Psoas muscle (tissue), 7 donors: ENCODE measurements at regions not wholly inside any gene's neighbourhood (a gene's known extent, or its start where the extent isn't known, plus 50 kb on each side); places are given as distances from the start of the nearest gene placed in this dataset.

ENCODE experiments used
- ATAC-seq, 4 donors: fragments of 200-7000 bp; cut with Tn5 transposase; one replicate each; pipeline ENCODE4 v1.9.1; 2020; ENCODE audit warnings: moderate library complexity in 3 of 4, mild to moderate bottlenecking in 2 of 4
- DNase-seq, 2 donors: peaks; one replicate each; pipeline ENCODE4 v3.0.0-alpha.2; 2020
- H3K27ac ChIP-seq: fragments of 200-600 bp; one replicate; pipeline ENCODE4 v1.8.0; 2022
- H3K27me3 ChIP-seq, 3 donors: fragments of 200-600 bp in 1 of 3; one replicate each; pipeline versions ENCODE4 v1.6.1 to v1.8.0; 2013 to 2022; ENCODE audit warnings: low read length in 2 of 3, mild to moderate bottlenecking in 2 of 3, moderate library complexity in 1 of 3; ENCODE audit not compliant: insufficient read depth in 3 of 3
- H3K36me3 ChIP-seq, 2 donors: fragments of 200-600 bp in 1 of 2; one replicate each; pipeline versions ENCODE4 v1.6.1 to v1.8.0; 2013 to 2022; ENCODE audit warnings: low read depth in 1 of 2, mild to moderate bottlenecking in 1 of 2, moderate library complexity in 1 of 2; ENCODE audit not compliant: insufficient read depth in 1 of 2
- H3K4me1 ChIP-seq: fragments of 200-600 bp; one replicate; pipeline ENCODE4 v1.8.0; 2022
- H3K4me3 ChIP-seq: fragments of 200-600 bp; one replicate; pipeline ENCODE4 v1.8.0; 2022; ENCODE audit warnings: mild to moderate bottlenecking
- H3K9me3 ChIP-seq: fragments of 200-600 bp; one replicate; pipeline ENCODE4 v1.8.0; 2022
- WGBS, 3 donors: extraction: QIAGEN DNeasy Blood & Tissue Kit; methylation state at CpG; one replicate each; pipeline versions ENCODE4 v1.1.6 to v1.1.7; 2013; 5-methylcytosine and 5-hydroxymethylcytosine counted together
- intact Hi-C, 2 donors: fragments of 100-400 bp; cut with DNase I; formaldehyde crosslinking; loops; one replicate each; pipeline versions ENCODE4 v1.11.0 to v1.14.2; 2022
- TF ChIP-seq, protein P1 (sequence below): fragments of 200-600 bp; IDR thresholded peaks from one replicate; pipeline ENCODE4 v1.8.0; 2022; ENCODE audit warnings: antibody characterized with exemption
- donor health status: healthy with polysubstance abuse.
- donor health status: DM: no; HTN: no; CAD: no; lungs with moderate emphysema.
- donor health status: Bipolar disorder and iron deficiency.
- donor health status: healthy.
- donor health status: DM: yes; HTN: yes; CAD: no.
- donor health status: DM: no; HTN: no; CAD: no.
- donor health status: DM: yes; HTN: yes; CAD: no.

DNA sequence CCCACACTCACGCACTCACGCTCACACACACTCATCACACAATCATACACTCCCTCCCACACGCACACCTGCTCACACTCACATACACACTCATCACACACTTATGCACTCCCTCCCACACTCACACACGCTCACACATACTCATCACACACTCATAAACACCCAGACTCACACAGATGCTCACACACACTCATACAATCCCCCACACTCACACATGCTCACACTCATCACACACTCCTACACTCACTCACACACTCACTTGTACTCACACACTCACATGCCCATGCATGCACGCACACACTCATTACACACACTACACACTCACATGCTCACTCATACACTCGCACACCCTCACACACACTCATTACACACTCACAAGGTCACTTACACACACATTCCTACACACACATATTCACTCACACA, 131.1 kb upstream of the PDE10A start:
- intact Hi-C loops = no loop called here
- TF ChIP-seq, protein P1, sequence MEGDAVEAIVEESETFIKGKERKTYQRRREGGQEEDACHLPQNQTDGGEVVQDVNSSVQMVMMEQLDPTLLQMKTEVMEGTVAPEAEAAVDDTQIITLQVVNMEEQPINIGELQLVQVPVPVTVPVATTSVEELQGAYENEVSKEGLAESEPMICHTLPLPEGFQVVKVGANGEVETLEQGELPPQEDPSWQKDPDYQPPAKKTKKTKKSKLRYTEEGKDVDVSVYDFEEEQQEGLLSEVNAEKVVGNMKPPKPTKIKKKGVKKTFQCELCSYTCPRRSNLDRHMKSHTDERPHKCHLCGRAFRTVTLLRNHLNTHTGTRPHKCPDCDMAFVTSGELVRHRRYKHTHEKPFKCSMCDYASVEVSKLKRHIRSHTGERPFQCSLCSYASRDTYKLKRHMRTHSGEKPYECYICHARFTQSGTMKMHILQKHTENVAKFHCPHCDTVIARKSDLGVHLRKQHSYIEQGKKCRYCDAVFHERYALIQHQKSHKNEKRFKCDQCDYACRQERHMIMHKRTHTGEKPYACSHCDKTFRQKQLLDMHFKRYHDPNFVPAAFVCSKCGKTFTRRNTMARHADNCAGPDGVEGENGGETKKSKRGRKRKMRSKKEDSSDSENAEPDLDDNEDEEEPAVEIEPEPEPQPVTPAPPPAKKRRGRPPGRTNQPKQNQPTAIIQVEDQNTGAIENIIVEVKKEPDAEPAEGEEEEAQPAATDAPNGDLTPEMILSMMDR = no peak
- 95 to 96% (median 95%) methylated on average over 6 of the region's 6 CpGs for WGBS, 3 donors
- peaks cover 1% of the 10 kb centered on the region for H3K4me1 ChIP-seq
- no peaks in the 10 kb centered on the region for H3K9me3 ChIP-seq
- H3K27me3 ChIP-seq = peaks cover 0 to 6% (median 0%) of the 10 kb centered on the region in 3 donors
- H3K36me3 ChIP-seq = no peaks in the 10 kb centered on the region
- H3K27ac ChIP-seq = no peak overlapping the region
- no peak overlapping the region for H3K4me3 ChIP-seq
- no peak for DNase-seq
- no peak for ATAC-seq

DNA sequence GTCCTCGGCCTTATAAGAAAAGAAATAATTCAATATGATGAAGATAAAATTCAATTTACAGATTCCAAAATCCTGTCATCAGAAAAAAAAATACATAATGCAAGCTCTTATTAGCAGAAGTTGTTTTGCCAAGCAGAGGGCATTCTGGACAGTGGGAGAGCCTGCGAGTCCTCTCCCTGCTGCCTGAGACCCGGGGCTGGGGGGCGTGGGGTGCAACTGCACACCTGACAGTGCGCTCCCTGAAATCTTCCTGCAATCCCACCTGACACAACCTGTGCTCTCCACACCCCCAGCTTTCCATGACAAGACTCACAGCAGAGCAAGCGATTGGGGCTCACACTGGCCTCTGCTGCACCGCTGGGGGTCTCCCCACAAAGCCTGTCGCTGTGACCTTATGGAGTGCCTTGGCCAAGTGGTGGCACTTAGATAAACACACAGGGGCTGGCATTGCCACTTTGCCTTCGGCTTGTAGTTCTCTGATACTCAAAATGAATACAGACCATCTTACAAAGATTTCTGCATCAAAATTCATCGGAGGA, 130.3 kb upstream of the PDE10A start:
- intact Hi-C loops = no loop called here
- H3K4me3 ChIP-seq = no peak overlapping the region
- no peak overlapping the region for H3K27ac ChIP-seq
- no peaks in the 10 kb centered on the region for H3K4me1 ChIP-seq
- ATAC-seq = no peak
- no peaks in the 10 kb centered on the region for H3K9me3 ChIP-seq
- no peak for DNase-seq
- H3K36me3 ChIP-seq = no peaks in the 10 kb centered on the region
- TF ChIP-seq, protein P1 = no peak
- WGBS, 3 donors = 91 to 96% (median 94%) methylated on average over 10 of the region's 10 CpGs
- H3K27me3 ChIP-seq = no peaks in the 10 kb centered on the region

DNA sequence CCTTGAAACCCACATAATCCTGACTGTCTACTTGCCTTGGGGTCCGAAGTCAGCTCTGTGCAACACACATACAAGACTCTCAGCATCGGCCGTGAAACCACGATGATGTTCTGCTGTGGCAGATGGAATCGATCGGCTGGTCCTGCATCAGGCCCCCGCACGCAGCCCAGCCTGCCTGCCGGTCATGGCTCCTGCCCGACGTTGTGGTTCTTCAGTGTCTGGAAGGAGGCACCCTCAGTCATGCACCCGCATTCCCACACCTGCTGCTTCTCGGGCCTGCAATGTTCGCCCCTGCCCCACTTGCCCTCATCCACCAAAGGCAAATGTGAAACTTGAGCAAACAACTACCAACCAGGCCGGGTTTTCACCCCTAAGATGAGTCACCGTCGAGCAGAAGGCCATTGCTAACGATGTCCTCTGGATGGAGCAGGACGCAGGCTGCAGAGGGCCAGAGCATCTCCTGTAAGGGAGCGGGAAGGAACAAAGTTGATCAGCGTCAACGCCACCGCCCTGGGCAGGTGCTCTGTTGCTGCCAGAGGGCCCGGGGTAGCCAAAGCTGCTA, 128.9 kb upstream of the PDE10A start:
- H3K27me3 ChIP-seq = no peaks in the 10 kb centered on the region
- intact Hi-C loops = no loop called here
- ATAC-seq (no peak), DNase-seq (no peak)
- H3K4me1 ChIP-seq = no peaks in the 10 kb centered on the region
- TF ChIP-seq, protein P1 = no peak
- H3K36me3 ChIP-seq = no peaks in the 10 kb centered on the region
- H3K27ac ChIP-seq = no peak overlapping the region
- H3K9me3 ChIP-seq = no peaks in the 10 kb centered on the region
- 92 to 95% (median 93%) methylated on average over 24 of the region's 24 CpGs for WGBS, 3 donors
- no peak overlapping the region for H3K4me3 ChIP-seq

DNA sequence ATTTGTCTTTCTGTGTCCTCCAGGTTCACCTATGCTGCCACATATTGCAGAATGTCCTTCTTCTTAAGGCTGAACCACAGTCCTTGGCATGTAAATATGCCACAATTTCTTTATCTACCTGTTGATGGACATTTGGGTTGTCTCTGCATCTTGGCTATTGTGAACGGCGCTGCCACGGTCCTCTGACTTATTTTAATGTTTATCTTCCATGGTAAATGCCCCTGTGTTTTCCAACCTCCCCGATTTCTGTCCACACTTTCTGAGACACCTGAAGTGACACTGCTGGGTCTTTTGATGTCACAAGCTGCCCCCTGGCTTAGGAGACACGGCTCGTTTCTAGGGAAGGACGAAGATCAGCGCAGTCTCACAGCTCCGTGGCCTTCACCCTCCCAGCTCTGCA, 128.3 kb upstream of the PDE10A start:
- ATAC-seq = no peak
- intact Hi-C loops = no loop called here
- H3K27me3 ChIP-seq = no peaks in the 10 kb centered on the region
- H3K36me3 ChIP-seq = no peaks in the 10 kb centered on the region
- TF ChIP-seq, protein P1 = no peak
- no peak overlapping the region for H3K4me3 ChIP-seq
- H3K27ac ChIP-seq = no peak overlapping the region
- DNase-seq = no peak
- H3K9me3 ChIP-seq = no peaks in the 10 kb centered on the region
- WGBS, 3 donors = 83 to 94% (median 93%) methylated on average over 9 of the region's 9 CpGs
- no peaks in the 10 kb centered on the region for H3K4me1 ChIP-seq

DNA sequence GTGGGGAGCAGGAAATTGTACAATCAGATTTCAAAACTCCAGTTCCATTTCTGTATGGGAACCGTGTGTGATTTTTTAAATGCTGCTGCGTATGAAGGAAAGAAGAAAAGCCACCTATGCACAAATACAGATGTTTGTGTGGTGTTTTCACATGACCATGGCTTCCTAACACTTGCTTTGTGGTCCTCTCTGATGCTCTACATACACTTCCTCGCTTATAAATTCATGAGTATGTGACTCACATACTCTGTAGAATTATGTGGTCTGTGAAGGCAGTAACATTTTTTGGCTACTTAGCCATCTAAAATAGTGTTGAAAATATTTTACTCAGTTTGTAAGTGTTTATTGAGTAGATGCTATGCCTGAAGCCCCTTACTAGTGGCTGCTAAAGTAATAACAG, 119.8 kb upstream of the PDE10A start:
- TF ChIP-seq, protein P1 = no peak
- DNase-seq (no peak), ATAC-seq (no peak)
- no peaks in the 10 kb centered on the region for H3K4me1 ChIP-seq
- intact Hi-C loops = no loop called here
- 74 to 84% (median 82%) methylated on average over 3 of the region's 3 CpGs for WGBS, 3 donors
- H3K27me3 ChIP-seq = no peaks in the 10 kb centered on the region
- no peak overlapping the region for H3K27ac ChIP-seq
- H3K4me3 ChIP-seq = no peak overlapping the region
- H3K9me3 ChIP-seq = no peaks in the 10 kb centered on the region
- no peaks in the 10 kb centered on the region for H3K36me3 ChIP-seq
